ENCODE measurements at regions not wholly inside any gene's neighbourhood (a gene's known extent, or its start where the extent isn't known, plus 50 kb on each side); places are given as distances from the start of the nearest gene placed in this dataset.
"Not testable (repeated sequence)": the region's sequence is repeated elsewhere in the genome, so short reads cannot be mapped to it uniquely, and the experiment has no call there.

DNA sequence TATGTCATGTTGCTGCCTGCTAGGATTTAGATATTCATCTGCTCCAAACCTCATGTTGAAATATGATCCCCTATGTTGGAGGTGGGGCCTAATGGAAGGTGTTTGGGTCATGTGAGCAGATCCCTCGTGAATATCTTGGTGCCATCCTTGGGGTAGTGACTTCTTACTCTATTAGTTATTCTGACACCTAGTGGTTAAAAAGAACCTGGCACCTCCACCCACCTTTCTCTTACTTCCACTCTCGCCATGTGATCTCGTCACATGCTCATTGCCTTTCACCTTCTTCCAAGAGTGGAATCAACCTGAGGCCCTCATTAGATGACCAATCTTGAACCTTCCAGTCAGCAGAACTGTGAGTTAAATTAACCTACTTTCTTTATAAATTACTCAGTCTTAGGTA, 549.4 kb upstream of the SYNCRIP start:
- no peaks in the 10 kb centered on the region for H3K27me3 Mint-ChIP-seq
- H3K36me3 Mint-ChIP-seq = no peaks in the 10 kb centered on the region
- H3K4me1 Mint-ChIP-seq = no peaks in the 10 kb centered on the region
- H3K27ac Mint-ChIP-seq = no peak overlapping the region
- H3K4me3 Mint-ChIP-seq = no peak overlapping the region
- no peaks in the 10 kb centered on the region for H3K9me3 Mint-ChIP-seq

DNA sequence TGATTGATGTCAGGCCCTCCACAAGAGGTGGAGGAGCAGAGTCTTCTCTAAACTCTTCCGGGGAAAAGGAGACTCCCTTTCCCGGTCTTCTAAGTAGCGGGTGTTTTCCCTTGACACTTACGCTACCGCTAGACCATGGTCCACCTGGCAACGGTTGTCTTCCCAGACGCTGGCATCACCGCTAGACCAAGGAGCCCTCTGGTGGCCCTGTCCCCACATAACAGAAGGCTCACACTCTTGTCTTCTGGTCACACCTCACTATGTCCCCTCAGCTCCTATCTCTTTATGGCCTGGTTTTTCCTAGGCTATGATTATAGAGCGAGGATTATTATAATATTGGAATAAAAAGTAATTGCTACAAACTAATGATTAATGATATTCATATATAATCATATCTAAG, 532.5 kb upstream of the SYNCRIP start:
- not testable (repeated sequence) for H3K4me1 Mint-ChIP-seq, H3K4me3 Mint-ChIP-seq, H3K9me3 Mint-ChIP-seq, H3K27me3 Mint-ChIP-seq, H3K27ac Mint-ChIP-seq, H3K36me3 Mint-ChIP-seq

DNA sequence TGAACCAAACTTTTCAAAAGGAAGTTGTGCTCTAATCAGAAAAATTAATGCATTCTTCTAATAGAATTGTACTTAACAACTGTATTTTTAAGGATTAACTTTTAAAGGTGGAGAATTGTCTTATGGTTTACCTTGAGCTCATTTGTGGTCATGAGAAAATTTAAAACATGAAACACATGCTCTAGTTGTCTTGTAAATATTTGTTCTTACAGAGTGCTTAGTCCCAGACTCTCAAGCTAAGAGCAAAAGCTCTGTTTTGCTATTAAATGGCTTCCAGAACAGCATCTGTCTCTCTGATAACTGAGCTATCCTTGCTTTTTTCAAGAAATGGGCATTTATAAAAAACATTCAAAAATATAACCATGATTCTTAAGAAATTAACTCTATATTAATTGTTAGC, 512.2 kb upstream of the SYNCRIP start:
- Mint-ChIP-seq H3K4me1 (no peaks in the 10 kb centered on the region), H3K27me3 (no peaks in the 10 kb centered on the region), H3K4me3 (no peak overlapping the region), H3K9me3 (no peaks in the 10 kb centered on the region), H3K27ac (no peak overlapping the region), H3K36me3 (no peaks in the 10 kb centered on the region)

DNA sequence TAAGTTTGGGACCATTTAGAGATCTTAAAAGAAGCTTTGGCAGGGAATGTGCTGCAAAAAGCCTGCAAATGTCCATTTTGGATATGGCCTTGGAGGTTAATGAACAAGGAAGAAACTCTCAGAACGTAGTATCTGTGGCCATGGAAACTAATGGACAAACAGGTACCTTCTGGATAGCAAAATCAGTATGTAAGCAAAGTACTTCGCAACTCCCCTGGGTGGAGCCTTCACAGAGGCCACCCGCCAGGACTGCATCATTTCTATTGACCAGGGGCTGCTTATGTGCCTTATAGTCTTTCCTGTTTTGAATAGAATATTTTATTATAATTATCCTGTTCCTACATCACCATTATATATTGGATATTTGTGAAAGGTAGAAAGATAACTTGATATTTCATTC, 510.8 kb upstream of the SYNCRIP start:
- Mint-ChIP-seq H3K4me3 (no peak overlapping the region), H3K9me3 (peaks cover 5% of the 10 kb centered on the region), H3K36me3 (no peaks in the 10 kb centered on the region), H3K27me3 (no peaks in the 10 kb centered on the region), H3K27ac (no peak overlapping the region), H3K4me1 (no peaks in the 10 kb centered on the region)

DNA sequence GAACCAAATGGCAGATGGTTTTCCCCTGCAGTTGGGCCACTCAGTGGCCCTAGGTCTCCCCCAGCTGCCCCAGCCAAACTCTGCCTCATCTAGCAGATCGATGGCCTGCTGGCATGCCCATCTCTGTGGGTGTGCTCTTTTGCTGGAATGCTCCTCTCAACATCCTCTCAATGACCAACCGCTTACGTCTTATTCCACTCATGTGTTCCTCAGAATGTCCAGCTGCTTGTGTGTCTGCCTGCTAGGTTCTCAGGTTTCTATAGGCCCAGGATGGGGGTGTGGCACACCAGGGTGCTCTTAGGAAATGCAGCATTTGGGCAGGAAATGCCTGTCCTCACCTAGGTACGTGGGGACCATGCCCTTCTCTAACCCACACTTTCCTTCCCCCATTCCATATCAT, 509.9 kb upstream of the SYNCRIP start:
- Mint-ChIP-seq H3K27ac (no peak overlapping the region), H3K4me1 (no peaks in the 10 kb centered on the region), H3K36me3 (no peaks in the 10 kb centered on the region), H3K27me3 (no peaks in the 10 kb centered on the region), H3K9me3 (peaks cover 5% of the 10 kb centered on the region), H3K4me3 (no peak overlapping the region)

DNA sequence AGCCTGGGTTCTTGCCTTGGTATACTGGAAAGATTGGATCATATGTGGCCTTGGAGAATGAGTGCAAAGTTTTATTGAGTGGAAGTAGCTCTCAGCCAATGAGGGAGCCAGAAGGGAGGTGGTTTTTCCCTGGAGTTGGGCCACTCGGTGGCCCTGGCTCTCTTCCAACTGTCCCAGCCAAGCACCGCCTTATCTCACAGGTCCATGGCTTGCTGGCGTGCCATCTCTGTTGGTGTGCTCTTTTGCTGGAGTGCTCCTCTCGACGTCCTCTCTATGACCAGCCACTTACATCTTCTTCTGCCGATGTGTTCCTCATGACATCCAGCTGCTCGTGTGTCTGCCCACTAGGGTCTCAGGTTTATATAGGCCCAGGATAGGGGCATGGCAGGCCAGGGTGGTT, 505.9 kb upstream of the SYNCRIP start:
- H3K27ac Mint-ChIP-seq = no peak overlapping the region
- H3K4me3 Mint-ChIP-seq = no peak overlapping the region
- no peaks in the 10 kb centered on the region for H3K36me3 Mint-ChIP-seq
- H3K27me3 Mint-ChIP-seq = no peaks in the 10 kb centered on the region
- no peaks in the 10 kb centered on the region for H3K4me1 Mint-ChIP-seq
- peaks cover 5% of the 10 kb centered on the region for H3K9me3 Mint-ChIP-seq

DNA sequence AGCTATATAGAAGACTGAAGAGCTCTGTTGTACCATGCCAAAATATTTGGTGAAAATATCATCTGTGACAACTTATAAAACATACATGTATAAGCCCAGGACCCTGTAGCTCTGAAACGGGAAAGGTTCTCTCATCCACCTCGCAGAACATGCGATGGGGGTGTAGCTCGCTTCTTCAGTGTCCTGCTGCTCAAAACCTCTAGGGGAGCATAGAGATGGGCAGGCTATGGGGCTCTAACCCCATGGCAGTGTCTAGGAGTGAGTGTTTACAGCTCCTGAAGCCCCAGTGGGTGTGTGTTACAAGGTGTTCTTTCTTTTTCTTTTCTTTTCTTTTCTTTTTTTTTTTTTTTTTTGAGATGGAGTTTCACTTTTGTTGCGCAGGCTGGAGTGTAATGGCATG, 505.2 kb upstream of the SYNCRIP start:
- H3K36me3 Mint-ChIP-seq = no peaks in the 10 kb centered on the region
- peaks cover 5% of the 10 kb centered on the region for H3K9me3 Mint-ChIP-seq
- H3K27me3 Mint-ChIP-seq = no peaks in the 10 kb centered on the region
- no peaks in the 10 kb centered on the region for H3K4me1 Mint-ChIP-seq
- no peak overlapping the region for H3K4me3 Mint-ChIP-seq
- no peak overlapping the region for H3K27ac Mint-ChIP-seq

DNA sequence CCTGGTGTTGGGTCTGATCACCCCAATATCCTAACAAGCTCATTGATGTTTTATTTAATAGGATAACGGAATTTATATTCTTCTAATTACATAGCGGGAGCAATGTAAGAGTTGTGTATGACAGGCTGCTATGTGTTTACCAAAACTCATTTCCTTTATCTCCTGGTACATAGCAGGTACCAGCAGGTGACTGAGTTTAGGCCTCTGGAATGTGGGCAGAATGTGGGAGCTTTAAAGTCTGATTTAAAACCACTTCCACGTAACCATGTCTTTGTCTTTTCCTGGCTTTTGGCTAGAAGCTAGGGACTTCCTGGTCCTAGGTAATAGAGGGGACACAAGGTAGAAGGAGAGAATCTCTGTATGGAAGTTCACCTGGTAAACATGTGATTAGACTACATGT, 504.6 kb upstream of the SYNCRIP start:
- Mint-ChIP-seq H3K27ac (no peak overlapping the region), H3K4me1 (no peaks in the 10 kb centered on the region), H3K4me3 (no peak overlapping the region), H3K36me3 (no peaks in the 10 kb centered on the region), H3K9me3 (peaks cover 5% of the 10 kb centered on the region), H3K27me3 (no peaks in the 10 kb centered on the region)

DNA sequence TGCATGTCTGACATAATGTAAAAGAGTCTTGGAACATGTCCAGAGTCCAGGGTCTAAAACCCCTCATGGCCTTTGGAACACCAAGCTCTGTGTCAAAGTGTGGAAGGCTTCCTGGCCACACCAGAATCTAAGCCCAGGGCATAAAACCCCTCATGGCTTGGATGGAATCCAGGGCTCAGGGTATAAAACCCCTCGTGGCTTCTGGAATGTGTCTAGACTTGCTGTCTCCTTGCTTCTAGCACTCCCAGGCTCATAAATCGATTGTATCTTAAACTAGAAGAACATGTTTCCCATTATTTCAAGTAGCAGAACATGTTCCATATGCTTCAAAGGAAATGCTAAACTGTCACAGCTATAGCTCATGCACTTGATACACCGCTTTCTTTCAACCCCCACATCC, 504.1 kb upstream of the SYNCRIP start:
- not testable (repeated sequence) for H3K36me3 Mint-ChIP-seq, H3K9me3 Mint-ChIP-seq, H3K27ac Mint-ChIP-seq, H3K27me3 Mint-ChIP-seq, H3K4me3 Mint-ChIP-seq, H3K4me1 Mint-ChIP-seq

DNA sequence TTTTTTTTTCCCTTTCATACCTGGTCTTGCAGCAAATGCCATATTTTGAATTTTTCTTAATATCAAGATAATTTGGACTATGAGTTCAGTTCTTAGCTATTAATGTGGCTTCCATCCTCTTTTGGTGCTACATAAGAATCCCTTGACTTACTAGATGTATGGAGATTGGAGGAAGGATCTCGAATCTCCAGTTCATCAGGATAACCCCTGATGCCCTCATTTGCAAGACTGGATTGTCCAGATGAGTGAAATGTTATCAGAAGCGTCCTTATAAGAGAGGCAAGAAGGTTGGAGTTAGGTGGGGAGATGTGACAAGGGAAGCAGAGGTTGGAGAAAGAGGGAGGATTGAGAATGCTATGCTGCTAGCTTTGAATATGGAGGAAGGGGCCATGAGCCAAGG, 499.6 kb upstream of the SYNCRIP start:
- Mint-ChIP-seq H3K4me1 (no peaks in the 10 kb centered on the region), H3K36me3 (no peaks in the 10 kb centered on the region), H3K9me3 (peaks cover 3% of the 10 kb centered on the region), H3K27me3 (no peaks in the 10 kb centered on the region), H3K4me3 (no peak overlapping the region), H3K27ac (no peak overlapping the region)

DNA sequence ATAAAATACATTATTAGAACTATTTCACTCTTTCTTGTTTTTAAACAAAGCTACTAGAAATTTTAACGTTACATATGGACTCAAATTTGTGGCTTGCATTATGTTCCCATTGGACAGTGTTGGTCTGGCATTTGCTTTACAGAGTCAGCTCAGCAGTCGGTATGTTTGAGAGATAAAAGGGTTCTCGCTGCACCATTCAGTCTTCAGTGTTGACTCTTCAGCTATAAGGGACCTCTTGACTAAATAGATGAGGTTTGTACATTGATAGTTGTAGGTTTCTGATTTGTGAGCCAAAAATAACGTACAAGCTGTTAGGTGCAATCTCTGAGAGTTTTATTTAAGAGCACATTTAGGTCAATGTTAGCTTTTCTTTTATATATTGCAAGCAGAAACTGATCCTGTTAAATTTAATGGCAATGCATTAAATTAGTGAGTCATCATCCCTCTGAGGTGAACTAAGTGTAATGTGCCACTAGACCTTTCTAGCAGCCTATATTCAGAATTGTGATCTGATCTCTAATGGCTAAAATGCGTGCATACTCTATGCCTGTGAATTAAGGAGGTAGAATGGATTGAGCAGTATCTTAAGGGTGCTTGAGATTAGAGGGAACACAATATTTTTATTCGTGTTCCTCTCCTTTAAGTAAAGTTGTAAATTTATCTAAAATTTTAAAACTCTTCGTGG, 485.6 kb upstream of the SYNCRIP start:
- Mint-ChIP-seq H3K4me1 (no peaks in the 10 kb centered on the region), H3K27ac (no peak overlapping the region), H3K9me3 (peaks cover 16% of the 10 kb centered on the region), H3K27me3 (no peaks in the 10 kb centered on the region), H3K36me3 (no peaks in the 10 kb centered on the region), H3K4me3 (no peak overlapping the region)

DNA sequence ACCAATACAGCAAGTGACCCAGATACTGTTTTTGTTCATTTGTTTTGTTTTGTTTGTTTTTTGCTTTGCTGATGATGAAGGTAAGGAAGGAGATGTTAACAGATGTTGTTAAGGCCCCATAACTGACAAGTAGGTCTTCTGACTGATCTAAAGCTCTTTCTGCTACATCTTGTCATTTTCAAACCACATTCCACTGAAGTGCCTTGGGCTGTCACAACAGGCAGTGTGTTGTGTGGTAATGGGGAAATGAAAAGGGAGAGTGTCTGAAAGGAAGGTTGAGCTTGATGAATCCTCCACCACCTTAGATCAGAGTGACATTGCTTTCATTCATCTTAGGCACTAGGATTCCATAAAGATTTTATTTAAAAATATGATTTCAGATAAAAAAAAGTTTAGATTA, 479.4 kb upstream of the SYNCRIP start:
- H3K27ac Mint-ChIP-seq = no peak overlapping the region
- no peaks in the 10 kb centered on the region for H3K36me3 Mint-ChIP-seq
- H3K9me3 Mint-ChIP-seq = no peaks in the 10 kb centered on the region
- H3K27me3 Mint-ChIP-seq = no peaks in the 10 kb centered on the region
- H3K4me3 Mint-ChIP-seq = no peak overlapping the region
- no peaks in the 10 kb centered on the region for H3K4me1 Mint-ChIP-seq

DNA sequence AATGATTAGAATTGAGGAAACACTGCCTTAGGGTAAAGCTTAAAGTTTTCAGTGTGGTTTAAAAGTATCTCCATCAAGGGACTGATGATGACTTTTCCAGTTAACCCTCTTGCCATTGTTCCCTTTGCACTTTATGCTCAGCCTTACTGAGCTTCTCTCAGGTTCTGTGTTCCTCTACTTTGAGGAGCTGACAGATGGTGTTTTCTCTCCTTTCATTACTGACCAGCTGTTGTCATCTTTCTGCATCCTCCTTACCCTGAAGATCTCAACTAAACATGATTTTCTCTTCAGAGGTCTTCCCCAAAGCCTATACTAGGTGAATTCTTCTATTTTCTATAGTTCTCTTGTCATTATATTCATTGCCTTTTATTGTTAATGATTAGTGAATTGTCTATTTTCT, 475.6 kb upstream of the SYNCRIP start:
- no peaks in the 10 kb centered on the region for H3K4me1 Mint-ChIP-seq
- H3K4me3 Mint-ChIP-seq = no peak overlapping the region
- H3K27me3 Mint-ChIP-seq = no peaks in the 10 kb centered on the region
- no peaks in the 10 kb centered on the region for H3K9me3 Mint-ChIP-seq
- no peak overlapping the region for H3K27ac Mint-ChIP-seq
- no peaks in the 10 kb centered on the region for H3K36me3 Mint-ChIP-seq

DNA sequence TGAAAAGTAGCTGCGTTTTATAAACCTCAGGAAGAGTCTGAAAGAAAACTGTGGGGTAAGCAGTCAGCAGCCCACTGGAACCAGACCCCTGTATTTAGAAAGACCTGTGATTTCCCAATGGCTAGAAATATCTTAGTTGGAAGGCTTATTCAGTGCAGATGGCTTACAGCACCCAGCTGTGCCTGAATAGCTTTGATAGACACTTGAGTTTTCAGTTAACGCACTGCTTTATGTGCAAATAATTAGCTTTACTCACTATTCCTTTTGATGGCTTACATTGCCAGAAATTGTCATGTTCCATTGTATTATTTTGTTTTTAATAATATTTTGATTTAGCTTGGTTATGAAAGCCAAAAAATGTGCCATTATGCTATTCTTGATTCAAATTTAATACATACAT, 465.3 kb upstream of the SYNCRIP start:
- H3K9me3 Mint-ChIP-seq = peaks cover 11% of the 10 kb centered on the region
- no peaks in the 10 kb centered on the region for H3K36me3 Mint-ChIP-seq
- no peak overlapping the region for H3K27ac Mint-ChIP-seq
- no peak overlapping the region for H3K4me3 Mint-ChIP-seq
- no peaks in the 10 kb centered on the region for H3K27me3 Mint-ChIP-seq
- H3K4me1 Mint-ChIP-seq = no peaks in the 10 kb centered on the region

DNA sequence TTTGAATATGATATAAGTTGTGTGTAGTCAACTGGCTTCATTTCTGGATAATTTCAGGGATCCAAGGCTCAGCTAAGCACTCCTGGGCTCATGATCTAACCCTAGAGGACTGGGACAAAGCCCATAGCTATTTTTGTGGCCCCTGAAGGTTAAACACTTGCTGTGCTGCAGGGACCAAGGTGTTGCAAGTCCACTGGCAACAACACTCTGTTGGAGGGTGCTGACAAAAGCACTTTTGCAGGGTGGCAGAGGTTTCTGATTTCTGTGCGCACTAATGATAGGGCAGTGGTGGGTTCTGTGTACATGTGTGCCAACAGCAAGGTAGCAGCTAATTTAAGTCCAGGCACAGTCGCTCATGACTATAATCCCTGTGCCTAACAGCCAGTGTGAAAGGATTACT, 445.3 kb upstream of the SYNCRIP start:
- H3K27me3 Mint-ChIP-seq = no peaks in the 10 kb centered on the region
- H3K36me3 Mint-ChIP-seq = no peaks in the 10 kb centered on the region
- peaks cover 5% of the 10 kb centered on the region for H3K9me3 Mint-ChIP-seq
- H3K27ac Mint-ChIP-seq = no peak overlapping the region
- H3K4me1 Mint-ChIP-seq = no peaks in the 10 kb centered on the region
- no peak overlapping the region for H3K4me3 Mint-ChIP-seq

DNA sequence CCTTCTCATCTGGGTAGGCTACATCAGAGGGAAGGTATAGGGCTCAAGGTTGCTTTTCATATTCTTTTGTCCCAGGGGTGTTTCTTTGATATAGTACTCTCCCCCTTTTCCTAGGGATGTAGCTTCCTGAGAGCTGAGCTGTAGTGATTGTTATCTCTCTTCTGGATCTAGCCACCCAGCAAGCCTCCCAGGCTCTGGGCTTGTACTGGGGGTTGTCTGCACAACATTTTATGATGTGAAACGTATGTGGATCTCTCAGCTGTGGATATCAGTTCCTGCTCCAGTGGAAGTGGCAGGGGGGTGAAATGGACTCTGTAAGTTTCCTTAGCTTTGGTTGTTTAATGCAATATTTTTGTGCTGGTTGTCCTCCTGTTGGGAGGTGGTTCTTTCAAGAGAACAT, 437.3 kb upstream of the SYNCRIP start:
- no peak overlapping the region for H3K4me3 Mint-ChIP-seq
- no peaks in the 10 kb centered on the region for H3K4me1 Mint-ChIP-seq
- peaks cover 8% of the 10 kb centered on the region for H3K9me3 Mint-ChIP-seq
- no peak overlapping the region for H3K27ac Mint-ChIP-seq
- H3K36me3 Mint-ChIP-seq = no peaks in the 10 kb centered on the region
- H3K27me3 Mint-ChIP-seq = no peaks in the 10 kb centered on the region

DNA sequence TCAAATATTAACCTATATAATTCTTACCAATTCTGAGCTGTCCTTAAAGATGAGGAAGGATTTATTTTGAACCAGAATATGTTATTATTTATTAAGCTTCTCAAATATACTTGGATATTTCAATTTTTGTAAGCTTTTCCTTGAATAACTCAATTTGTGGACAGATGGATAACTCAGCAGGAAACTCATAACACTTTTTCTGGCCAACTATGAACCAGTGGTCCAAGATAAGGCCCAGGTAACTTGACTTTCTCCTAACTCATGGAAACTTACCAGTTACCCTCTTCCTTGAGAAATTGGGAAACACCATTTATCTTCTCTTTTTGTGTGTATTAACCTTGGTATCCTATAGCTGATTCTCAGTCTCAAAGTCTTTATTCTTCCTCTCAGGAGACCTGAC, 427.5 kb upstream of the SYNCRIP start:
- no peaks in the 10 kb centered on the region for H3K36me3 Mint-ChIP-seq
- no peak overlapping the region for H3K4me3 Mint-ChIP-seq
- no peaks in the 10 kb centered on the region for H3K27me3 Mint-ChIP-seq
- H3K9me3 Mint-ChIP-seq = no peaks in the 10 kb centered on the region
- H3K27ac Mint-ChIP-seq = no peak overlapping the region
- no peaks in the 10 kb centered on the region for H3K4me1 Mint-ChIP-seq

All from activated naive CD4-positive, alpha-beta T cell treated with anti-CD3 and anti-CD28 coated beads, Interleukin-2, amount 50 U/mL, for 24 hours (primary cell).